ENCODE measurements at regions not wholly inside any gene's neighbourhood (a gene's known extent, or its start where the extent isn't known, plus 50 kb on each side); places are given as distances from the start of the nearest gene placed in this dataset.

GRCh38 chr1:164971391-164971790 is 385.1 kb downstream of the LMX1A start:
- TF ChIP-seq POLR2A (IDR thresholded peaks at IDR 0.05) = no peak
- TF ChIP-seq CTCF (IDR thresholded peaks at IDR 0.05) = no peak
